ENCODE measurements at regions not wholly inside any gene's neighbourhood (a gene's known extent, or its start where the extent isn't known, plus 50 kb on each side); places are given as distances from the start of the nearest gene placed in this dataset.

- no peak overlapping the region for H3K9ac ChIP-seq (ENCODE audit: low read length)
- no peak overlapping the region for H2AFZ ChIP-seq (ENCODE audit: low read depth, low read length)
- no peaks in the 10 kb centered on the region for H3K9me2 ChIP-seq (ENCODE audit: insufficient read depth, low read length)
- H3F3A ChIP-seq (ENCODE audit: insufficient read depth, low read length, poor library complexity, severe bottlenecking) = no peaks in the 10 kb centered on the region
- H3K4me3 ChIP-seq (ENCODE audit: low read length) = no peak overlapping the region
- no peaks in the 10 kb centered on the region for H3K27me3 ChIP-seq (ENCODE audit: insufficient read depth, low read depth, low read length)
- no peak for TF ChIP-seq MXI1 (conservative IDR thresholded peaks at IDR 0.05; ENCODE audit: poor library complexity, severe bottlenecking)
- TF ChIP-seq SMC3 (conservative IDR thresholded peaks at IDR 0.05; ENCODE audit: poor library complexity) = no peak
- TF ChIP-seq RAD21 (conservative IDR thresholded peaks at IDR 0.05) = no peak
- no peak for TF ChIP-seq TAF1 (IDR thresholded peaks at IDR 0.05; ENCODE audit: low read depth)
- TF ChIP-seq REST (IDR thresholded peaks at IDR 0.05; ENCODE audit: borderline replicate concordance) = no peak
- TF ChIP-seq POLR2AphosphoS5 (IDR thresholded peaks at IDR 0.05) = no peak
- TF ChIP-seq EP300 (conservative IDR thresholded peaks at IDR 0.05; ENCODE audit: poor library complexity, severe bottlenecking) = no peak
- TF ChIP-seq EZH2 (IDR thresholded peaks at IDR 0.05; ENCODE audit: borderline replicate concordance, insufficient read depth, low read length, poor library complexity, severe bottlenecking) = no peak
- TF ChIP-seq CTCF (IDR thresholded peaks at IDR 0.05; ENCODE audit: poor library complexity, severe bottlenecking) = no peak
- no peak overlapping the region for H3K4me2 ChIP-seq (ENCODE audit: low read length)
- H3K27ac ChIP-seq (ENCODE audit: low read length) = no peak overlapping the region
- no peaks in the 10 kb centered on the region for H3K79me2 ChIP-seq (replicated peaks; ENCODE audit: insufficient read depth, low read length)
- no peaks in the 10 kb centered on the region for H3K36me3 ChIP-seq (ENCODE audit: insufficient read depth, low read length)
- no peaks in the 10 kb centered on the region for H3K9me3 ChIP-seq (ENCODE audit: low read length)
- no peaks in the 10 kb centered on the region for H4K20me1 ChIP-seq (ENCODE audit: insufficient read depth)
Observed at GRCh38 chr17:74019271-74019670, 184.2 kb upstream of the RPL38 start.

- H4K20me1 ChIP-seq (ENCODE audit: insufficient read depth) = no peaks in the 10 kb centered on the region
- no peak for TF ChIP-seq REST (IDR thresholded peaks at IDR 0.05; ENCODE audit: borderline replicate concordance)
- TF ChIP-seq EP300 (conservative IDR thresholded peaks at IDR 0.05; ENCODE audit: poor library complexity, severe bottlenecking) = no peak
- no peak for TF ChIP-seq EZH2 (IDR thresholded peaks at IDR 0.05; ENCODE audit: borderline replicate concordance, insufficient read depth, low read length, poor library complexity, severe bottlenecking)
- no peak for TF ChIP-seq CTCF (IDR thresholded peaks at IDR 0.05; ENCODE audit: poor library complexity, severe bottlenecking)
- TF ChIP-seq TAF1 (IDR thresholded peaks at IDR 0.05; ENCODE audit: low read depth) = no peak
- TF ChIP-seq POLR2AphosphoS5 (IDR thresholded peaks at IDR 0.05) = no peak
- TF ChIP-seq MXI1 (conservative IDR thresholded peaks at IDR 0.05; ENCODE audit: poor library complexity, severe bottlenecking) = no peak
- TF ChIP-seq RAD21 (conservative IDR thresholded peaks at IDR 0.05) = no peak
- no peak for TF ChIP-seq SMC3 (conservative IDR thresholded peaks at IDR 0.05; ENCODE audit: poor library complexity)
- H3K27me3 ChIP-seq (ENCODE audit: insufficient read depth, low read depth, low read length) = no peaks in the 10 kb centered on the region
- no peak overlapping the region for H3K4me3 ChIP-seq (ENCODE audit: low read length)
- H2AFZ ChIP-seq (ENCODE audit: low read depth, low read length) = no peak overlapping the region
- no peak overlapping the region for H3K4me2 ChIP-seq (ENCODE audit: low read length)
- no peaks in the 10 kb centered on the region for H3K9me2 ChIP-seq (ENCODE audit: insufficient read depth, low read length)
- no peak overlapping the region for H3K27ac ChIP-seq (ENCODE audit: low read length)
- H3K9me3 ChIP-seq (ENCODE audit: low read length) = no peaks in the 10 kb centered on the region
- no peaks in the 10 kb centered on the region for H3K36me3 ChIP-seq (ENCODE audit: insufficient read depth, low read length)
- no peak overlapping the region for H3K9ac ChIP-seq (ENCODE audit: low read length)
- no peaks in the 10 kb centered on the region for H3K79me2 ChIP-seq (replicated peaks; ENCODE audit: insufficient read depth, low read length)
- no peaks in the 10 kb centered on the region for H3F3A ChIP-seq (ENCODE audit: insufficient read depth, low read length, poor library complexity, severe bottlenecking)
Observed at GRCh38 chr17:74019860-74020259, 183.6 kb upstream of the RPL38 start.

Measured in neural cell (in vitro differentiated cells).